K562 (cell line): ENCODE measurements at regions not wholly inside any gene's neighbourhood (a gene's known extent, or its start where the extent isn't known, plus 50 kb on each side); places are given as distances from the start of the nearest gene placed in this dataset.

Experiments used
- ATAC-seq: fragments of 200-7000 bp; cut with Tn5 transposase; 3 replicates; pipeline ENCODE4 v1.9.1; 2020; ENCODE audit warnings: moderate library complexity
- BruUV-seq: library from RNA; stranded (reverse); fragments of 400-500 nt; replicated peaks from 2 replicates; lab custom pipeline; 2021; lab: Mats Ljungman, UMichigan
- CTCF ChIA-PET: fragments of 300-600 bp; formaldehyde crosslinking; extraction: SDS; loops from one replicate; lab custom pipeline; 2021; ENCODE audit warnings: low intra/inter-chr PET ratio; lab: Yijun Ruan, JAX
- POLR2A ChIA-PET: fragments of 300-600, 350-650 bp; sonication (Branson Sonifier 250); formaldehyde crosslinking; extraction: SDS; loops from one replicate; lab custom pipeline; 2021; ENCODE audit warnings: antibody characterized with exemption, inconsistent platforms; lab: Yijun Ruan, JAX
- DNase-seq, 4 experiments: peaks; one replicate each; pipeline versions ENCODE4 v3.0.0 to v3.0.0-alpha.2; 2011 to 2018; ENCODE audit warnings: low spot score in 3 of 4, mixed read lengths in 3 of 4; ENCODE audit errors: extremely low read depth in 1 of 4
- FAIRE-seq: peaks from 2 replicates; lab custom pipeline; 2011; peaks lifted over from hg19 to GRCh38; lab: Jason Lieb, UNC
- H2AFZ ChIP-seq: 2 replicates; pipeline ENCODE4 v1.6.0; 2011; ENCODE audit warnings: low read depth, low read length, control low read depth, inconsistent platforms
- H3K27ac ChIP-seq: fragments of 200-600 bp; 3 replicates; pipeline ENCODE4 v1.8.0; 2011; ENCODE audit warnings: low read depth, mild to moderate bottlenecking, control low read depth, inconsistent platforms, low read length, moderate library complexity, mixed read lengths; ENCODE audit errors: extremely low read depth
- H3K27me3 ChIP-seq, 2 experiments: fragments of 300-600 bp in 1 of 2; 2 replicates in 1 of 2; 3 replicates in 1 of 2; pipeline versions ENCODE4 v1.6.0 to v1.8.0; 2011; ENCODE audit warnings: inconsistent platforms in 2 of 2, low read length in 2 of 2, mild to moderate bottlenecking in 1 of 2, mixed read lengths in 1 of 2, moderate library complexity in 1 of 2; ENCODE audit not compliant: control insufficient read depth in 2 of 2, insufficient read depth in 2 of 2
- H3K36me3 ChIP-seq: fragments of 300-600 bp; 3 replicates; pipeline ENCODE4 v1.8.0; 2011; ENCODE audit warnings: mild to moderate bottlenecking, low read length, inconsistent platforms; ENCODE audit not compliant: control insufficient read depth, insufficient read depth
- H3K4me1 ChIP-seq, 2 experiments: fragments of 200-600 bp in 1 of 2; replicated peaks in 1 of 2; 2 replicates in 1 of 2; 3 replicates in 1 of 2; pipeline versions ENCODE4 v1.5.1 to v1.8.0; 2011; ENCODE audit warnings: inconsistent platforms in 2 of 2, low read length in 2 of 2, mild to moderate bottlenecking in 1 of 2, mixed read lengths in 1 of 2, moderate library complexity in 1 of 2; ENCODE audit not compliant: control insufficient read depth in 2 of 2, insufficient read depth in 2 of 2
- H3K4me2 ChIP-seq: 2 replicates; pipeline ENCODE4 v1.6.1; 2011; ENCODE audit warnings: low read length, control low read depth, inconsistent platforms, mixed read lengths; ENCODE audit not compliant: insufficient read depth
- H3K4me3 ChIP-seq: fragments of 200-600 bp; sonication (generic), shearing (Covaris generic); 2 replicates; pipeline ENCODE4 v1.5.1; 2016; ENCODE audit warnings: control low read depth, inconsistent platforms
- H3K79me2 ChIP-seq: fragments of 200-600 bp; 3 replicates; pipeline ENCODE4 v1.8.0; 2011; ENCODE audit warnings: low read length, inconsistent platforms; ENCODE audit not compliant: control insufficient read depth, insufficient read depth
- H3K9ac ChIP-seq, 2 experiments: 2 replicates each; pipeline versions ENCODE4 v1.6.0 to v1.6.1; 2011; ENCODE audit warnings: low read depth in 2 of 2, low read length in 2 of 2, control low read depth in 1 of 2, inconsistent platforms in 1 of 2, mild to moderate bottlenecking in 1 of 2, mixed read lengths in 1 of 2; ENCODE audit not compliant: insufficient read depth in 1 of 2
- H3K9me1 ChIP-seq: one replicate; pipeline ENCODE4 v1.6.0; 2011; ENCODE audit warnings: inconsistent platforms, mild to moderate bottlenecking, low read length, moderate library complexity; ENCODE audit not compliant: control insufficient read depth, insufficient read depth
- H3K9me3 ChIP-seq: replicated peaks from 2 replicates; pipeline ENCODE4 v1.5.1; 2011; ENCODE audit warnings: low read depth, low read length, inconsistent platforms; ENCODE audit not compliant: control insufficient read depth, insufficient read depth
- H4K20me1 ChIP-seq: replicated peaks from 2 replicates; pipeline ENCODE4 v1.6.1; 2011; ENCODE audit warnings: low read length, inconsistent platforms, mixed read lengths; ENCODE audit not compliant: control insufficient read depth, insufficient read depth
- IFI16 ChIP-seq: fragments of 250-450 bp; sonication (Bioruptor Pico); IDR thresholded peaks from 2 replicates; pipeline ENCODE4 v2.1.2; 2022; ENCODE audit warnings: mild to moderate bottlenecking, inconsistent platforms
- NR0B1 ChIP-seq: fragments of 450-650 bp; IDR thresholded peaks from one replicate; pipeline ENCODE4 v1.6.1; 2018; ENCODE audit warnings: mild to moderate bottlenecking, moderate library complexity; ENCODE audit not compliant: partially characterized antibody
- ZFP91 ChIP-seq: sonication (generic); formaldehyde crosslinking; IDR thresholded peaks from 2 replicates; pipeline ENCODE4 v1.8.0; 2022; ENCODE audit warnings: mild to moderate bottlenecking, missing genetic modification reagents
- ZHX1 ChIP-seq: fragments of 150-350 bp; conservative IDR thresholded peaks from 2 replicates; pipeline ENCODE4 v1.6.1; 2014; ENCODE audit warnings: low read length
- whole genome bisulfite sequencing: fragments of 100-300 bp; shearing (Covaris generic); methylation state at CpG from one replicate; pipeline ENCODE4 v1.1.6; 2016; ENCODE audit warnings: low coverage, mixed read lengths; ENCODE audit not compliant: insufficient coverage; ENCODE audit errors: missing lambda C conversion rate; 5-methylcytosine and 5-hydroxymethylcytosine counted together
- in situ Hi-C: fragments of 300-500 bp; cut with MboI; formaldehyde crosslinking; loops from 4 replicates; pipeline ENCODE4 v1.15.0; 2018; ENCODE audit warnings: inconsistent platforms, mixed read lengths
- intact Hi-C: fragments of 100-400 bp; cut with micrococcal nuclease; formaldehyde crosslinking; loops from 2 replicates; pipeline ENCODE4 v1.14.2; 2022

GRCh38 chr20:55790178-55790577 is 215.1 kb downstream of the CBLN4 start:
- no peaks in the 10 kb centered on the region for H3K4me1 ChIP-seq
- H3K9me1 ChIP-seq: no peaks in the 10 kb centered on the region

More at GRCh38 chr20:55790178-55790577, 215.1 kb downstream of the CBLN4 start:
- no peak overlapping the region for H3K4me3 ChIP-seq
- H3K36me3 ChIP-seq: no peaks in the 10 kb centered on the region
- H3K4me2 ChIP-seq: no peak overlapping the region
- no peak overlapping the region for H3K27ac ChIP-seq
- no TSS peak for BruUV-seq
- no peak overlapping the region for H2AFZ ChIP-seq
- WGBS: 2% methylated on average over 6 of the region's 6 CpGs
- no peak overlapping the region for H3K9ac ChIP-seq
- H4K20me1 ChIP-seq: no peaks in the 10 kb centered on the region
- H3K9me3 ChIP-seq: no peaks in the 10 kb centered on the region
- no peaks in the 10 kb centered on the region for H3K79me2 ChIP-seq
- in situ Hi-C loops (no loop called here), intact Hi-C loops (no loop called here)
- no peaks in the 10 kb centered on the region for H3K27me3 ChIP-seq
- CTCF ChIA-PET: no interaction called here
- ATAC-seq: no peak
- FAIRE-seq: no peak
- POLR2A ChIA-PET: no interaction called here
- no peak for DNase-seq
- no peak for TF ChIP-seq NR0B1
- TF ChIP-seq IFI16 (CRISPR knock-in tag): no peak
- TF ChIP-seq ZFP91 (CRISPR knock-in tag): no peak
- TF ChIP-seq ZHX1: no peak
